ENCODE measurements at regions not wholly inside any gene's neighbourhood (a gene's known extent, or its start where the extent isn't known, plus 50 kb on each side); places are given as distances from the start of the nearest gene placed in this dataset.

DNA sequence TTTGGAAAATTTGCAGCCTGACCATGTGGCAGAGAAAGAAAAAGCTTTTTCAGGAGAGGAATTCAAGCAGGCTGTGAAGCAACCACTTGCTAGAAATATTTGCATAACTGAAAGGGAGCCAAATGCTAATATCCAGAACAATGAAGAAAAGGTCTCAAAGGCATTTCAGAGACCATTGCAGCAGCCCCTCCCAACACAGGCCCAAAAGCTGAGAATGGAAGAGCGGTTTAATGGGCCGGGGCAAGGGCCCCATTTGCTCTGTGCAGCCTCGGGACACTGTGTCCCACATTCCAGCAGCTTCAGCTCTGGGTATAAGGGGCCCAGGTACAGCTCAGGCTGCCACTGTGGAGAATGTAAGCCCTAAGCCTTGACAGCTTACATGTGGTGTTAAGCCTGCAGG is 918.1 kb upstream of the POT1 start:
- Histone ChIP-seq H3K36me3 (ENCODE audit: control insufficient read depth, insufficient read depth, low read length) (no peaks in the 10 kb centered on the region), H2AFZ (ENCODE audit: low read length) (no peak overlapping the region), H3K9ac (ENCODE audit: insufficient read depth, low read length) (no peak overlapping the region), H3K79me2 (ENCODE audit: control insufficient read depth, insufficient read depth, low read length) (no peaks in the 10 kb centered on the region), H3K27ac (ENCODE audit: insufficient read depth, low read length) (no peak overlapping the region), H3K4me1 (ENCODE audit: control insufficient read depth, extremely low read depth, insufficient read depth, low read length) (no peaks in the 10 kb centered on the region), H3K27me3 (ENCODE audit: control insufficient read depth, insufficient read depth, low read length) (no peaks in the 10 kb centered on the region), H3K9me3 (ENCODE audit: control insufficient read depth, insufficient read depth, low read depth, low read length) (no peaks in the 10 kb centered on the region), H3K4me2 (ENCODE audit: extremely low read depth, insufficient read depth, low read length) (no peak overlapping the region), H3K4me3 (replicated peaks in 1 of 4; ENCODE audit: control extremely low read depth in 1 of 4, insufficient read depth in 1 of 4, low read depth in 3 of 4, low read length in 4 of 4) (no peak overlapping the region), H4K20me1 (ENCODE audit: control insufficient read depth, extremely low read depth, insufficient read depth, low read length) (no peaks in the 10 kb centered on the region)
- no peak for DNase-seq (ENCODE audit: low read depth in 2 of 2)
- TF ChIP-seq, protein P1, sequence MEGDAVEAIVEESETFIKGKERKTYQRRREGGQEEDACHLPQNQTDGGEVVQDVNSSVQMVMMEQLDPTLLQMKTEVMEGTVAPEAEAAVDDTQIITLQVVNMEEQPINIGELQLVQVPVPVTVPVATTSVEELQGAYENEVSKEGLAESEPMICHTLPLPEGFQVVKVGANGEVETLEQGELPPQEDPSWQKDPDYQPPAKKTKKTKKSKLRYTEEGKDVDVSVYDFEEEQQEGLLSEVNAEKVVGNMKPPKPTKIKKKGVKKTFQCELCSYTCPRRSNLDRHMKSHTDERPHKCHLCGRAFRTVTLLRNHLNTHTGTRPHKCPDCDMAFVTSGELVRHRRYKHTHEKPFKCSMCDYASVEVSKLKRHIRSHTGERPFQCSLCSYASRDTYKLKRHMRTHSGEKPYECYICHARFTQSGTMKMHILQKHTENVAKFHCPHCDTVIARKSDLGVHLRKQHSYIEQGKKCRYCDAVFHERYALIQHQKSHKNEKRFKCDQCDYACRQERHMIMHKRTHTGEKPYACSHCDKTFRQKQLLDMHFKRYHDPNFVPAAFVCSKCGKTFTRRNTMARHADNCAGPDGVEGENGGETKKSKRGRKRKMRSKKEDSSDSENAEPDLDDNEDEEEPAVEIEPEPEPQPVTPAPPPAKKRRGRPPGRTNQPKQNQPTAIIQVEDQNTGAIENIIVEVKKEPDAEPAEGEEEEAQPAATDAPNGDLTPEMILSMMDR (conservative IDR thresholded peaks at IDR 0.05 in 1 of 2, IDR thresholded peaks at IDR 0.05 in 1 of 2; ENCODE audit: low read depth in 1 of 2, low read length in 2 of 2), result no peak
- TF ChIP-seq EZH2 (IDR thresholded peaks at IDR 0.05; ENCODE audit: low read length, missing control alignments), result no peak

DNA sequence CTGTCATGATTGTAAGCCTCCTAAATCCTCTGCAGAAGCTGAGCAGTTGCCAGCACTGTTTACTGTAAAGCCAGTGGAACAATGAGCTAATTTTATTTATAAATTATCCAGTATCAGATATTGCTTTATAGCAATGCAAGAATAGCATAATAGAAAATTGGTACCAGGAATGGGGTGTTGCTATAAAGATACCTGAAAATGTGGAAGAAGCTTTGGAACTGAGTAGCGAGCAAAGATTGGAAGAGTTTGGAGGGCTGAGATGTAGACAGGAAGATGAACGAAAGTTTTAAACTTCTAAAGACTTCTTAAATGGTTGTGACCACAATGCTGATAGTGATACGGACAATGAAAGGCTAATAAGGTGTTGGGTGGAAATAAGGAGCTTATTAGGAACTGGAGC is 917.4 kb upstream of the POT1 start:
- no peak overlapping the region for H3K4me2 ChIP-seq (ENCODE audit: extremely low read depth, insufficient read depth, low read length)
- no peaks in the 10 kb centered on the region for H3K27me3 ChIP-seq (ENCODE audit: control insufficient read depth, insufficient read depth, low read length)
- H3K79me2 ChIP-seq (ENCODE audit: control insufficient read depth, insufficient read depth, low read length), result no peaks in the 10 kb centered on the region
- H3K27ac ChIP-seq (ENCODE audit: insufficient read depth, low read length), result no peak overlapping the region
- H3K9ac ChIP-seq (ENCODE audit: insufficient read depth, low read length), result no peak overlapping the region
- H3K9me3 ChIP-seq (ENCODE audit: control insufficient read depth, insufficient read depth, low read depth, low read length), result no peaks in the 10 kb centered on the region
- no peak overlapping the region for H3K4me3 ChIP-seq (replicated peaks in 1 of 4; ENCODE audit: control extremely low read depth in 1 of 4, insufficient read depth in 1 of 4, low read depth in 3 of 4, low read length in 4 of 4)
- DNase-seq (ENCODE audit: low read depth in 2 of 2), result no peak
- H2AFZ ChIP-seq (ENCODE audit: low read length), result no peak overlapping the region
- H3K4me1 ChIP-seq (ENCODE audit: control insufficient read depth, extremely low read depth, insufficient read depth, low read length), result no peaks in the 10 kb centered on the region
- H3K36me3 ChIP-seq (ENCODE audit: control insufficient read depth, insufficient read depth, low read length), result no peaks in the 10 kb centered on the region
- no peak for TF ChIP-seq EZH2 (IDR thresholded peaks at IDR 0.05; ENCODE audit: low read length, missing control alignments)
- TF ChIP-seq, protein P1 (conservative IDR thresholded peaks at IDR 0.05 in 1 of 2, IDR thresholded peaks at IDR 0.05 in 1 of 2; ENCODE audit: low read depth in 1 of 2, low read length in 2 of 2), result no peak
- no peaks in the 10 kb centered on the region for H4K20me1 ChIP-seq (ENCODE audit: control insufficient read depth, extremely low read depth, insufficient read depth, low read length)

DNA sequence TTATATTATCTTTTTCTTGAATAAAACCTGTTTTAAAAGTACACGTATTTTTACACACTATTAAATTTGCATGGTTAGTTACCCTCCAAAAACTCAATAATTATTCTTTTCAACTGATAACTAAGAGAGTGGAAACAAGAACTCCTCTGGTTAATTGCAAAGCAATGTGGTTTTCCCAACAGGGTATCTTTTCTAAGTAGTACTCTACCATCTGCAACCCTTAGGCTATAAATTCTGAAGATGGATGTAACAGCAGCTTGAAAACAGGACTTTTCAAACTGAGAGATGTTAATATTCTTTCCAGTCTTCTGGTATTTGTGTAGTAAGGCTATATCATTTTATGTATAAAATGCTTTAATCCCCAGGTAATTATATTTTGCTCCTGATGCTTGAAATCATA is 916.1 kb upstream of the POT1 start:
- H3K27me3 ChIP-seq (ENCODE audit: control insufficient read depth, insufficient read depth, low read length), result no peaks in the 10 kb centered on the region
- no peak for DNase-seq (ENCODE audit: low read depth in 2 of 2)
- no peak overlapping the region for H3K4me2 ChIP-seq (ENCODE audit: extremely low read depth, insufficient read depth, low read length)
- no peak overlapping the region for H2AFZ ChIP-seq (ENCODE audit: low read length)
- no peaks in the 10 kb centered on the region for H4K20me1 ChIP-seq (ENCODE audit: control insufficient read depth, extremely low read depth, insufficient read depth, low read length)
- H3K79me2 ChIP-seq (ENCODE audit: control insufficient read depth, insufficient read depth, low read length), result no peaks in the 10 kb centered on the region
- H3K9me3 ChIP-seq (ENCODE audit: control insufficient read depth, insufficient read depth, low read depth, low read length), result no peaks in the 10 kb centered on the region
- H3K9ac ChIP-seq (ENCODE audit: insufficient read depth, low read length), result no peak overlapping the region
- no peak overlapping the region for H3K4me3 ChIP-seq (replicated peaks in 1 of 4; ENCODE audit: control extremely low read depth in 1 of 4, insufficient read depth in 1 of 4, low read depth in 3 of 4, low read length in 4 of 4)
- no peak overlapping the region for H3K27ac ChIP-seq (ENCODE audit: insufficient read depth, low read length)
- H3K36me3 ChIP-seq (ENCODE audit: control insufficient read depth, insufficient read depth, low read length), result no peaks in the 10 kb centered on the region
- H3K4me1 ChIP-seq (ENCODE audit: control insufficient read depth, extremely low read depth, insufficient read depth, low read length), result no peaks in the 10 kb centered on the region
- TF ChIP-seq, protein P1 (conservative IDR thresholded peaks at IDR 0.05 in 1 of 2, IDR thresholded peaks at IDR 0.05 in 1 of 2; ENCODE audit: low read depth in 1 of 2, low read length in 2 of 2), result no peak
- no peak for TF ChIP-seq EZH2 (IDR thresholded peaks at IDR 0.05; ENCODE audit: low read length, missing control alignments)

Data from fibroblast of lung (primary cell).